ENCODE measurements at regions not wholly inside any gene's neighbourhood (a gene's known extent, or its start where the extent isn't known, plus 50 kb on each side); places are given as distances from the start of the nearest gene placed in this dataset.

DNA sequence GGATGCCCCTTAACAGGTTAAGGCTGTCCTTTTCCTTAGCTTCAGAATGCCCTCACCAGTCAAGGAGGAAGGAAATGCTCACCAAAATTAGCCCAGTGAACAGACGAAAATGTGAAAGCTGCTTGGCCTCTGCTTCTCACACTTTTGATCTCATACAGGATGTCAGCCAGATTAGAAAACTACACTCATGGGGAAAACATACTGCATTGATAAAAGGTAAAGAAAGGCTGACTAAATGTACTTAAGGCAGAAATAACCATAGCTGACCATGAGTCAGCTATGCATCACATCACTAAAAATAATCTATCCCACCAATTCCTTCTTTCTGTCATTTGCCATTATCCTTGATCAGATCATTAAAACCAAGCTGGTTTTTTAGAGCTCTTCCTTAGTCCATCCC, 198.4 kb upstream of the TENT5A start:
- TF ChIP-seq CTCF (IDR thresholded peaks at IDR 0.05; ENCODE audit: borderline replicate concordance, extremely low read depth, low read length, poor library complexity, severe bottlenecking) = no peak
- no peak for TF ChIP-seq EZH2 (IDR thresholded peaks at IDR 0.05; ENCODE audit: borderline replicate concordance, low read depth, low read length, severe bottlenecking)

Measured in DND-41 (cell line).